Effector CD8-positive, alpha-beta T cell (primary cell): ENCODE measurements at regions not wholly inside any gene's neighbourhood (a gene's known extent, or its start where the extent isn't known, plus 50 kb on each side); places are given as distances from the start of the nearest gene placed in this dataset.

Experiments used
- DNase-seq: peaks from one replicate; lab custom pipeline; 2025; lab: John Stamatoyannopoulos, UW

DNA sequence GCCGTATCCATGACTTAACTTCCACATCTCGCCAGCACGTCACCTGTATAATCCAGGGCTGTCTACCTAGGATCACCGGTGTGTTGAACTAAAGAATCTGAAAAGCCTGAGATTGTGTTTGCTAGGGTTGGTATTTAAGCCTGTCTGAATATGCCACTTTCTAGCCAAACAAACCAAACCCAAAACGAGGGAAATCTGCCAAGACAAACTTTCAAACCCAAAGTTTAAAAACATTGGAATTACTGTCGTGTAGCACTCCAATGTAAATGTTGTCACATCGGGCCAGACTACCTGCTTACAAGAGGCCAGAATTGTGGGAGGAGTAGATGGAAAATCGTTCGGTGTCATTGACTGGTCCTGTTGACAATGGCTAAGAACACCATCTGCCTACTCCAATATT, 747.8 kb downstream of the EFNB2 start:
- no peak for DNase-seq

DNA sequence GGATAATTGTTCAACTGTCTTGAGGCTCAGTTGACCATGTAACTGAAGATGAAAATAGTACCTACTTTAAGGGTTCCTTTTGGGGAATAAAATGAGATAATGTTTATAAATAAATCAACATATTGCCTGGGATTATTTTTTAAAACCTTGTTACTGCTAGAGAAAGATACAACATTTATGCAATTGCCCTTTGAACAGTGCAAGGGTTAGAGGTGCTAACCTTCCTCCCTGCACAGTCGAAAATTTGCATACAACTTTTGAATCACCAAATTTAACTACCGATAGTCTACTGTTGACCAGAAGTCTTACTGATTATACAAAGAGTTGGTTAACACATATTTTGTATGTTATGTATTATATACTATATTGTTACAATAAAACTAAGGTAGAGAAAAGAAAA, 750.0 kb downstream of the EFNB2 start:
- DNase-seq = no peak

DNA sequence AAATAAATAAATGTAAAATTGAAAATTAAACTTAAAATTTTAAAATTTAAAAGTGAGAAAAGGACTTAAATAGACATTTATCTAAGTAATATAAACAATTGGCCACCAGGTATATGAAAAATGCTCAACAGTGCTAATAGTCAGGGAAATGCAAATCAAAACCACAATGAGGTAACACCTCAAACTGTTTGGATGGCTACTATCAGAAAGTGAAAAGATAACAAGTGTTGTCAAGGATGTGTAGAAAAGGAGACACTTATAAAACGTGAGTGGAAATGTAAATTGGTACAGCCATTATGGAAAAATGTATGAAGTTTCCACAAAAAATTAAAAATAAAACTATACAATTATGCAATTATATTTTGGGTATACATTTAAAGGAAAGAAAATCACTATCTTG, 752.2 kb downstream of the EFNB2 start:
- no peak for DNase-seq

DNA sequence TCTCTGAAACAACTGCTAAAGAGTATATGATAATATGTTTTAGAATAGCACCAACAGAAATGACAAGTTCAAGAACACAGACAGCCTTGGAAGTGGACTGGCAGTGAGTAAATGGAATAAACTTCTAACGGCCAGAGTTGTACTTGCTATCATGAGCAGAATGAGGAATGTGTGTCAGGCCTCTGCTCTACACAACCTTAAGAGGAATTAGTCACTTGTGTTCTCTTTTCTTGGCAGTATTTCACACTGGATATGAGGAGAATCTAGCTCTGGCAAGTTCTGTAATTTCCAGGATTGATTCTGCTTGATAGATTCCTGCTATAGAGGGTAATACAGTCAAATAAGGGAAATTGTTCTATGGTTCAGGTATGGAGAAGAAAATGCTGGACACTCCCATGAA, 757.3 kb downstream of the EFNB2 start:
- DNase-seq = no peak

DNA sequence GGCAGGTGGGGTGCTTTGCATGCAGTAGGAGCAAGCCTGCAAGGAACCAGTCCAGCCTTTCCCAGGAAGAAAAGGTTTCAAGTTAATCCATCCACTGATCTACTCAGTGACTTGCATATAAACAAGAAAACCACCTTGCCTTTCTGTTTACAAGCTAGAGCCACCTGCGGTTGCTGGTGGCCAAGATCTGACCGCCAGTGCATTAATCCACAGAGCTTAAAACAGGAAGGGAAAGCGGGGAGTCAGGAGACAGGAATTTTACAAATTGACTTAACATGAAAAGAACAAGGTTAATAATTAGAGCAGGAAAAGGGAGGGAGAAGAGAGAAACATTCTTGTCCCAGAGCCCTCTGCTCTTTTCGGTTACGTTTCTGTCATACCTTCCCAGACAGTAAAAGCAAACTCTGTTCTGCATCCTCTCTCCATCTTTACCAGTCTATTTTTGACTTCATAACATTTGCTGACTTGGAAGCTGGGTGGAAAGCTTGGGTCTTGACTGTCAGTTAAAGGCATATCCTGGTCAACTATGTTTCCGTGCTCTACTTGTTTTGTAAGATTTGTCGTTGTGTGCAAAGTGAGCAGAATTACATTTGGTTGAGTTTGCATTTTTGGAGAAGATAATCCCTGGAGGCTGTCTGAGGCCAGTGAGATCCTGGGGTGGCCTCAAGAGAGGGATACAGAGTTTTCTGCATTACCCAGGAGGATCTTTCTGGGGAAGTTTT, 760.6 kb downstream of the EFNB2 start:
- no peak for DNase-seq

DNA sequence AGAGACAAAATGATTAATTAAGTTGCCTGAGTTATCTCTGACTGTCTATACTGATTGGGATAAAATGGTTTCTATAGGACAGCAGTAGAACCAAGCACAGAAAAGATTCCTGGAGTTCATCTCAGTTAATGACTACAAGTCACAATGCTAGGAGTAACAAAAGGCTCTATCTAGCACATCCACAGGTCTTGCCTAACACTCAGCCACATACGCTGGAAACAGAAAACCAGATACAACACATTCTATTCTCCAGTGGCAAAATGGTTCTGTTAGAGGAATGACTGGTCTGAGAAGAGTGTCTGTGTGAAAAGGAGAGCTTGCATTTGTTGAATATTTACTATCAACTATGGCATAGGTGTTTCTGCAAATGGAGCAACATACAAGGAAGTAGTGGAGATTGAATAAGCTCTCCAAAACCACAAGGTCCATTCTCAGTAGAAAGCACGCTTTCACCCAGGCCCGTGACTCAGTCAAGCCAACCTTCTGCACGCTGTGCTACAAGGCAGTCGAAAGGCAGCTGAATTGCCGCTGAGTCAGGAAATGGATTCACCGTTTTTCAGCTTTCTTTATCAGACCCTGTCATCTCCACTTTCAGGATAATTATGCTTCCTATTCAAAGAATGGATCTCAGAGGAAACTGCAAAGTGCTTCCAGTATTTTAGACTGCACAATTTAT, 761.5 kb downstream of the EFNB2 start:
- no peak for DNase-seq

DNA sequence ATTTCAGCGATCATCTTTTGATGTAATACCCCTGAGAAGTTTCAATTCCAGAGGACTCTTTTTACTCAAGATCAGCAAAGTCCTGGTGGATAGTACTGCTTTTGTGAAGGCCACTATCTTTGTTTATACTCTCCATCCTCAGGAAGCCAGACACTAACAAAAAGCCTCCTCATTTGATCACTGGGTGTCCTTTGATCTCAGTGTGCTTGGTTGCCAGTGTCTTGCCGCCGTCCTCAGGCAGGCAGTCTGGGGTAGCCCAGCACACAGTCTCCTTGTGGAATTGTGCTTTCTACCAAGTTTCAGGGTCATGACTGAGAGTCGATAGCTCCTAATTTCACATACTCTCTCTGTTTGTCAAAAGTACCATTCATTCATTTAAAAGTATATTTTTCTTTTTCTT, 762.2 kb downstream of the EFNB2 start:
- DNase-seq = no peak

DNA sequence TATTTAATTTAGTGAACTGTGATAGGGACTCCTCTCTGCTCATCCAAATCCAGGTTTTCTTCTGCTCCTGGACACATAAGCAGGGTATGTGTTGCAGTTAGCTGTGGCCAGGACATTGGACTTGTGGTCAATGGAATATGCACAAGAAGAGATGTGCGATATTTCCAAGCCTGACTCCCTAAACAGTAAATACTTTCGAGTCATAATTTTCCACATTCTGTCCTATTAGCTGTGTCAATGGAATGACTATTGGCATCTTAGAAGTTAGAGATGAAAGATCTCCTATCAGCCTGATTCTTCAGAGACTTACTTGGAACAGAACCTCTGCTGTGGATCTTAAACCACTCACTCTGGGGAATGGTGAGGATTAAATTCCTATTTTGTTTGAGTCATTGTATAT, 771.0 kb downstream of the EFNB2 start:
- DNase-seq = no peak

DNA sequence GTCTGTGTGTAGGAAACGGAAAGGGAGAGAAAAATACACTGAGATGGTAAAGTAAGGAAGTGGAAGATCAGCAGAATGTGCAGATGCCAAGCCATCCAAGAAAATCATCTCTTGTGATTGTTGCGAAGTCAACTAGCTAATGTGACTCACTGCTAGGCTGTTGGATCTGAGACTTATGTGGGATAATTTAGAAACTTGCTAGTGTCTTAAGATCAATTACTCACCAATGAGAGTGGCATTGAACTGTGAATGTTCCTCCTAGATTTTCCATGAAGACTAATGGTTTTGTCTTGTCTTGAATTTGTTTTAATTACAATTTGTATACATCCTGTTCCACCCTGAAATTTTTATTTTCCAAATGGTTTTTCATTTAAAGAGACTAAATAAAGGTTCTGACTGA, 771.6 kb downstream of the EFNB2 start:
- no peak for DNase-seq

DNA sequence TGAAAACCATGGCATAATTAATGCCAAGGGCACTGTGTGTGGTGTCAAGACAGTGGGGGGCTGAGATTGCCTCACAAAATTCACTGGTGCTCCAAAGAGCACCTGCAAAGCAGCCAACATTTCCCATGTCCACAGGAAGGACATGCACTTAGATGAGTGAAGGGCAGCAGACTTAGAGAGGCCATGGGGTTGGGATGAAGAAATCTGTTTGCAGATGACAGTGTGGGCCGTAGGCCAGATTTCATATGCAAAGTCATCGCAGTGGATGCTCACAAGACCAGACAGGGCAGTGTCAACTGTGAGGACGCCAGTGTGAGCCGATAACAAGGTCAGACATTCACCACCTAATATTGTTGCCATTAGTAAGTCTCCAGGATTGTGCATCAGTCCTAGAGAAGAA, 773.4 kb downstream of the EFNB2 start:
- no peak for DNase-seq

DNA sequence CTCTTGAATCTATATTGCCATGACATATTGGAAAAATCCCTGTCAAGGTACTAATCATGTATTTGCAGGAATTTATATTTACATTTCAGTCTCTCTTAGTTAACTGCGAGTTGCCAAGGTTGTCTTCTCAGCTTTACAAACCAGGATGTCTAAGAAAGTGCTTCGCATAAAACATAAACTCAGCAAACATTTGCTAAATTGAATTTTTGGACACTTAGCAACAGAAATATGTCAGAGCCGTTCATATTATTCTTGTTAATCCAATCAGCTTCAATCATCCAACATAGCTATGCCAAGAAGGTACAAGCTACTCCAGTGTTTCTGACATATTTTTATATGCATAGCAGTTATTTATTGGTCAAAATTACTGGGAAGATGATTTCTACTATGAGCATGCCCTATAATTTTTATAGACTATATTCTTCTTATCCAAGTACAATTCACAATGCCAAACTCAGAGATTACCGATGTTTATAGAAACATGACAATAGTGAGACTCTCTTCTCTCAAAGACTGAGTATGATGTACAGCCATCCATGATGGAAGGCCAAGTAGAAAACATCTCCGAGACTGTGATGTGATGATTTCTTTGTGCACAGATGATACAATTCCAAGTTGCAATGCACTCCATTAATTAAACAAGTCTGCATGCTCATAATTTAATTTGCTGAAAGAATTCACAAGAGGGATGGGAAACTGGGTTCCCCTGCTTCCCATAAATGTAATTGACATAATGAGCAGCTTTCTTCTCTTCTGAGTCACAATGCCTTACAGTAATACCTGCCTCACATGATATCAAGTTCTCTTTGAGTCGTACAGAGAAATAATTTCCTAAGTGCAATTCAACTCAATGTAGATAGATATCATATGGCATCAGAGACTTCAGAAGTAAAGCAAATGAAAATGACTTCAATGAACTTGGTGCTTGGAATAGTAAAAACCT, 776.3 kb downstream of the EFNB2 start:
- DNase-seq = no peak

DNA sequence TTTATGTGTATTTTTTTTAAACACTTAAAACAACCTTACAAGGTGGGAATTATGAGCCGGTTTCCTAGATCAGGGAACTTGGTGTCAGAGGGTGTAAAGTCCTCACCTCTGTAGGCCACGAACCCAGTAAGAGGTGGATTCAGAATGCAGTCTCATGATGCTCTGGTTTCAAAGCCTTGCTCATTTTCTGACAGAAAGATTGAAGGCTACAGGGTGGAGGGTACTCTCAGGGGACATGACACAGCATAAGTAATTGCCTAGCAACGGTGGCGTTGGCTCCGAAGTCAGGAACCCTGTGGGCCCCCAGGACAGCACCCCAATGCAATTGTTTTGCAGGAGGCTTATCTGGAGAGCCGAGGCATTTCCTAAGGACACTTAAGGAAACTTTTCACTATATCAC, 794.7 kb downstream of the EFNB2 start:
- DNase-seq = no peak

DNA sequence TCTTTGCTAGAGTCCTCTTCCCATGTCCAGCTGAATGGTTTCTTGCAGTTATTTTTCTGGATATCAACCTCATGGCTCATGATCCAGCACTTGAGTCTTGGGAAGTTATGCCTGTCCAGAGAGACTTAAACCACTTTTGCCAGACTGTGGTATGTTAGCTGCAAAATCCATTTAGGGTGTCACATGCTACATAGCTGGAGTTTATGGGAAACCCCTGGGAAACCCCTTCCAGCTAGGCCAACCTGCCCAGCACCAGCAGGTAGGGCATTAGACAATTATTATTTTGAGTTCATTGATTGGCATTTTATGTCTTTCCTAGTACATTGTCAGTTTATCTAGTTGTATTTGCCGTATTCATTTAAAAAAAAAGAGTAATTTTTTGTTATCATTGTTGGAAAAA, 797.8 kb downstream of the EFNB2 start:
- no peak for DNase-seq

DNA sequence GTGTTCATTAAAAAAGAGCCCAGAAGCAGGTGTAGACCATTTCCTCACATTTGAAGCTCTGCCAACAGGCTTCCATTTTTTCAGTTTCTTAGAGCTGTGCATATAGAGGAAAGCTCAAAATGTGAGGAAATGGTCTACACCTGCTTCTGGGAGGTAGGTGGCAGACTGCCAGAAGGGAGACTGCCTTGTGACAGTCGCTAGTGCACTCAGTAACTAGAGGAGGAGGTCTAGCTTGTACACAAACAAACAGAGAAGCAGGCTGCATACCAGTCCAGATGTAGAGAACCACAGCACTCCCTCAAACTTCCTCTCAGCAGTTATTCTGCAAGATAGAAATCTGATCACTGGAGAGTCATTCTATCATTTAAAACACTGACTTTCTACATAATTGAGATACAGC, 800.2 kb downstream of the EFNB2 start:
- no peak for DNase-seq

DNA sequence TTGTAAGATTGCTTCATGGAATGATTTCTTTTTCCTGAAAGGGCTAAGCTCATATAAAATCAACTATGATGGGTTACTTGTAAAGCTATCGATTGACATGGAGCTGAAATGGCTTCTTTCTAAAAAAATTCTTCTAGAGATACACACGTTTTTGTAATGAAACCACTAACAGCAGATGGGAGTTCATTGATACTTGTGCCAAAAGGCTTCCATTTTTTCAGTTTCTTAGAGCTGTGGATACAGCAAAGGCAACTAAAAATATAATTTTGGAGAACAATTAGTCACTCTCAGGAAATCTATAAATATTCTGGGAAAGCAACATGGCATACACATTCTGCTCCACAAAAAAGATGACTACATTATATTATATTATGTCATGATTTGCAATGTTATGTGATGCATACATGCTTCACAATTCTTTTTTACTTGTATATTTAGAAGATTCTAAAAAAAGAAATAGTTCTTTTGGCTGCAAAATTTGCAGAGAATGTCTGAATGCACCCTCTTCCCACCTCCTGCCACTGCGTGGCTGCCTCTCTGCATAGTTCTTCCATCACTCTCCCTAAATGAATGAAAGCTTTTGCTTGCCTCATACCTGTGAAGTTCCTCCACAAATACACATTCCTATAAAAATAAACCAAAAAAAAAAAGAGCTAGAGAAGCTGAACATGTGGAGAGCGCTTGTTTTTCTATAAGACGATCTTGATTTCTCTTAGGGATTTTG, 802.5 kb downstream of the EFNB2 start:
- no peak for DNase-seq

DNA sequence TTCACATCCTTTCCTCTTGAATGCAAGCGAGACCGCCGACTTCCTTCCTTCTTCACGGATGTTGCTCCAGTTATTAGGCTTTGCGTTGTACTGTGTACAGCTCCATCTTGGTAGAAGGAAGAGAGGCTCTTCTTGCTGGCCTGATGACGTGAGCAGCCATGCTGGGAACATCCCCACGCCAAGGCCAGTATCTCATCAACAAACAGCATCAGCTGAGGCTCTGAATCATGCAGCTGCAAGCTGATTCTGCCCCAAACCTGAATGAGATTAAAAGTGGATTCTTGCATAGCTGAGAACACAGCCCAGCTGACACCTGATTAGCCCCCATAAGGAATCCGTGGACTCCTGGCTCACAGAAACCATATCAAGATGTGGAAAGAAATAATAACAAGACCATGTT, 809.6 kb downstream of the EFNB2 start:
- DNase-seq = no peak

DNA sequence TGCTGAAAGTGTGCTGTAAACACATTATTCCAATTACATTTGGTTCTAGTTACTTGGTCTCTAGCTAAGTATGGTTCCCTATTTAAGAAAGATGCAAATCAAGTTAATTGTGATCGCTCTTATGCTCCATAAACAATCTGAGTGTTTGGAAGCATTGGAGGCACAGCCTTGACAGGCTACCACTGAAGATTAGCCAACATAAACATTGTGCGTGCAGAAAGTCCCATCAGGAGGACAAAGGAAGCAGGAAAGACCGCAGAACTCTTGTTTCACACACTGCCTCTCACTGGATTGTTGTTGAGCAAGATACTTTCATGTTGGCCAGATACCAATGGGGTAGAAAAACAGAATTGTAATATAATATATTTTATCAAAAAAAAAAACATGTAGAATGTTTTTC, 814.4 kb downstream of the EFNB2 start:
- DNase-seq = no peak

DNA sequence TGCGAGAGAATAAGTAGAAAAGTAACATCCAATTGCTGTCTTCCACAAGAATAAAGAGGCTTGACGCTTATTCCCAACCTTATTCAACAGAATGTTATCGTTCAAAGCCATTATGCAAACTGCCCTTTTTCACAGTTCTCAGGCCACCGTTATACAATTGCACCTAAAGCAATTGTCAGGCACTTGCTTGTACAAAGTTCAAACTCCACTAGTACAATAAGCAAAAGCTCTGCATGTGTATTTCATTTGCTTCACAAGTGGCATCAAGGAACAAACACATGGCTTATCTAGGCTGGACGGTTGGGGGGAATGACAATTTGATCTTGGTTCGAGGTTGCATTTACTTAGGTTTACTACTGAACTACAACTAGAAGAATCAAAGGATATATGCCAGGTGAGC, 815.6 kb downstream of the EFNB2 start:
- no peak for DNase-seq

DNA sequence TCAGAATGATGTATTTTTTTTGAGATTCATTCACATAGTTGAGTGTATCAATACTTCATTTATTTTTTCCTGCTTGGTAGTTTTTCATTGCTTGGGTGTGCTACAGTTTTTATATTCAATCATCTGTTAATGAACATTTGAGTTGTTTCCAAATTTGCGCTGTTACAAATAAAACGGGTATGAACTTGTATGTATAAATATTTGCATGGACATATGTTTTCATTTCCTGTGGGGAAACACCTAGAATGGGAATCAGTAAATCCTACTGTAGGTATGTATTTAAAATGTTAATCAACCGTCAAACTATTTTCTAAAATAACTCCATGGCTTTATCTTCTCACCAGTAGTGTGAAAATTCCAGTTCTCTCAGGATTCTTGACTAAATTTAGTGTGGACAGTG, 826.3 kb downstream of the EFNB2 start:
- no peak for DNase-seq

DNA sequence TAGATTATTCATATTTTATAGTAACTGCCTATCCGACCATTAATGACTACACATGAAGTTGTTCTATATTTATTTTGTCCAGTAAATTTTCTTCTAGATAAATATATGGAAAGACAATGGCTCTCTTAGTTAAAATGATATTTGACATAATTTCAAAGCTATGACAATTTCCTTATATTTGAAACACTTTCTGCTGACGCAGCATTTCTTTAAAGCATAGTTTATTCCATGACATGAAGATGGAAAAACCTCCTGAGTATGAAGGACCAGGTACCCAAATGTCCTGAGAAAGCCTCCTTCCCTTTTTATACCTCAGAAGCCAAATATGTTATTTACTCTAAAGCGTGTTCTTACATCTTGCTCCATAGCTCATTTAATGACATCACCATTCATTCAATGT, 831.6 kb downstream of the EFNB2 start:
- no peak for DNase-seq

DNA sequence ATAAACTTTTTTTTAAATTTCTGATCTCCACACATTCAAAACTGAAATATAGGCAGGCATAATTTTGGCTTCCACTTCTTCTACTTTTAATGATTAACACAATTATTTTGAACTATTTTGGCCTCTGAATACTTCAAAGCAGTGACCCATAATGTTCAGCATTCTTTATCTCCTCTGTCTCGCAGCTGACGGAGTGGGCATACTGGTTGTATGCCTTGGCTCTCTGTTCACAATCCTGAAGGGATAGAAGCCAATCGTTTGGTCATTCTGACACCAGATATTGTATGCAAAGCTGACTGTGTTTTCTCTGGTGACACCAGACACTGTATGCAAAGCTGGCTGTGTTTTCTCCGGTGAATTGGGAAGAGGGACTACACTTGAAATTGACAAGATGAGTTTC, 833.0 kb downstream of the EFNB2 start:
- no peak for DNase-seq

DNA sequence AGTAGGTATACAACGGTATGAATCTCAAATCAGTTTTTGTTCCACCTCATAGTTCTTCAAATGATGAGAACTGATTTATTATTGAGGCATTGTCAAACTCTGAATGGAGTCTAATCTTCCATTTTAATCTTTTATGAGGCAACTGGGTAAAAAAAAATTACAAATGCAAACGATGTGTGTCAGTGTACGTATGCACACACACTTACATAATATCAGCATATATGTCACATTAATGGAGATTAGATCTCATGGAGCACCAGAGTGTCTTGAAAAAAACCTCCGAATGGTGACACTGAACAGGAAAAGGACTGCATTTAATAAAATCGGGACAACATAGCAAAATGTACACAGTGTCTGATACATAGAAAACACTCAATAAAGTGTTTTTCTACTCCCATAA, 842.7 kb downstream of the EFNB2 start:
- DNase-seq = no peak
